ENCODE measurements at regions not wholly inside any gene's neighbourhood (a gene's known extent, or its start where the extent isn't known, plus 50 kb on each side); places are given as distances from the start of the nearest gene placed in this dataset.

GRCh38 chr9:81384911-81385310 is 304.4 kb downstream of the TLE1 start:
- H3K27me3 ChIP-seq = no peaks in the 10 kb centered on the region
- TF ChIP-seq POLR2AphosphoS5 (IDR thresholded peaks at IDR 0.05) = no peak
- no peak for TF ChIP-seq EP300 (IDR thresholded peaks at IDR 0.05)
- no peak overlapping the region for H3K4me3 ChIP-seq
- H3K4me1 ChIP-seq = peaks cover 0 to 11% (median 4%) of the 10 kb centered on the region in 3 donors
- H3K27ac ChIP-seq = no peak overlapping the region
- H3K36me3 ChIP-seq = no peaks in the 10 kb centered on the region
- ATAC-seq = no peak
- 73% methylated on average over 2 of the region's 3 CpGs; no CpG with 5 or more reads in 1 of the 2 donors for WGBS, 2 donors (ENCODE audit: low coverage in 1 of 2)
- H3K9me3 ChIP-seq = no peaks in the 10 kb centered on the region

- no peak for ATAC-seq
- TF ChIP-seq POLR2AphosphoS5 (IDR thresholded peaks at IDR 0.05) (no peak), CTCF (IDR thresholded peaks at IDR 0.05) (no peak), POLR2A (IDR thresholded peaks at IDR 0.05) (no peak), EP300 (IDR thresholded peaks at IDR 0.05) (no peak)
- no peak overlapping the region for H3K4me3 ChIP-seq
- H3K27ac ChIP-seq = no peak overlapping the region
- H3K36me3 ChIP-seq = no peaks in the 10 kb centered on the region
- no peaks in the 10 kb centered on the region for H3K9me3 ChIP-seq
- no peaks in the 10 kb centered on the region for H3K27me3 ChIP-seq
- H3K4me1 ChIP-seq = no peaks in the 10 kb centered on the region
Measured at GRCh38 chr9:81382281-81382680, 307.1 kb downstream of the TLE1 start.

- 90 to 100% methylated on average over 2 of the region's 3 CpGs for WGBS, 2 donors (ENCODE audit: low coverage in 1 of 2)
Measured at GRCh38 chr9:81381694-81382093, 307.7 kb downstream of the TLE1 start.

GRCh38 chr9:81380504-81381359 is 308.6 kb downstream of the TLE1 start:
- Histone ChIP-seq H3K4me3 (no peak overlapping the region), H3K27me3 (no peaks in the 10 kb centered on the region), H3K36me3 (no peaks in the 10 kb centered on the region), H3K9me3 (no peaks in the 10 kb centered on the region), H3K27ac (no peak overlapping the region), H3K4me1 (no peaks in the 10 kb centered on the region)
- TF ChIP-seq POLR2A (IDR thresholded peaks at IDR 0.05) (no peak), EP300 (IDR thresholded peaks at IDR 0.05) (no peak), POLR2AphosphoS5 (IDR thresholded peaks at IDR 0.05) (no peak), CTCF (IDR thresholded peaks at IDR 0.05) (no peak)
- WGBS, 2 donors (ENCODE audit: low coverage in 1 of 2) = 92 to 98% methylated on average over 5 to 8 of the region's 9 CpGs
- ATAC-seq = no peak

More at GRCh38 chr9:81381694-81382093, 307.7 kb downstream of the TLE1 start:
- no peaks in the 10 kb centered on the region for H3K9me3 ChIP-seq
- H3K36me3 ChIP-seq = no peaks in the 10 kb centered on the region
- H3K4me3 ChIP-seq = no peak overlapping the region
- H3K27me3 ChIP-seq = no peaks in the 10 kb centered on the region
- ATAC-seq = no peak
- TF ChIP-seq EP300 (IDR thresholded peaks at IDR 0.05) (no peak), POLR2A (IDR thresholded peaks at IDR 0.05) (no peak), POLR2AphosphoS5 (IDR thresholded peaks at IDR 0.05) (no peak), CTCF (IDR thresholded peaks at IDR 0.05) (no peak)
- no peak overlapping the region for H3K27ac ChIP-seq
- H3K4me1 ChIP-seq = no peaks in the 10 kb centered on the region

- no peak overlapping the region for H3K4me3 ChIP-seq
- no peaks in the 10 kb centered on the region for H3K9me3 ChIP-seq
- no peak for TF ChIP-seq POLR2AphosphoS5 (IDR thresholded peaks at IDR 0.05)
- TF ChIP-seq POLR2A (IDR thresholded peaks at IDR 0.05) = no peak
- no peak for TF ChIP-seq CTCF (IDR thresholded peaks at IDR 0.05)
- TF ChIP-seq EP300 (IDR thresholded peaks at IDR 0.05) = no peak
- WGBS, 2 donors (ENCODE audit: low coverage in 1 of 2) = 38 to 89% methylated on average over 1 of the region's 1 CpG
- no peak for ATAC-seq
- H3K4me1 ChIP-seq = no peaks in the 10 kb centered on the region
- H3K36me3 ChIP-seq = no peaks in the 10 kb centered on the region
- H3K27ac ChIP-seq = no peak overlapping the region
- H3K27me3 ChIP-seq = no peaks in the 10 kb centered on the region
Measured at GRCh38 chr9:81379655-81380054, 309.7 kb downstream of the TLE1 start.
